VCaP (cell line): ENCODE measurements at regions not wholly inside any gene's neighbourhood (a gene's known extent, or its start where the extent isn't known, plus 50 kb on each side); places are given as distances from the start of the nearest gene placed in this dataset.

Experiments used
- H3K27ac ChIP-seq: fragments of 450-650 bp; 2 replicates; pipeline ENCODE4 v1.5.1; 2017
- CTCF ChIP-seq: fragments of 450-650 bp; conservative IDR thresholded peaks from 2 replicates; pipeline ENCODE4 v1.5.1; 2017; ENCODE audit warnings: mild to moderate bottlenecking, moderate library complexity

DNA sequence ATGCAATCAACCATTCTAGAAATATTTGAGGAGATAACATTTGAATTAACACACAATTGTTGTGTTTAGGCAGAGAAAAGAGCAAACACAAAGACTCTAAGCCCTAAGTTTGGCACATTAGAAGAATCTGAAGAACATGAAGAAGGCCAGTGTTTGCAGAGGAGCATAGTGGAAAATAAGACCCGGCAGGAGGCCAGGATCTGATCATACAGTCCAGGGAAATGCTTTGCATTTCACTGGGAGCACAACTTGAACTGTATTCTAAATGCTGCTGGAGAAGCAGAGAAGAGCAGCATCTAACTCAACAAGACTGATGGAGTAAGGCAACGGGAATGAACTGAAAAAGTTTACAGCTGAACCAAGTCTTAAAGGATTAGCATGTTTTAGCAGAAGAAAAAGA is 463.4 kb downstream of the ZNF608 start:
- H3K27ac ChIP-seq: no peak overlapping the region
- no peak for TF ChIP-seq CTCF

DNA sequence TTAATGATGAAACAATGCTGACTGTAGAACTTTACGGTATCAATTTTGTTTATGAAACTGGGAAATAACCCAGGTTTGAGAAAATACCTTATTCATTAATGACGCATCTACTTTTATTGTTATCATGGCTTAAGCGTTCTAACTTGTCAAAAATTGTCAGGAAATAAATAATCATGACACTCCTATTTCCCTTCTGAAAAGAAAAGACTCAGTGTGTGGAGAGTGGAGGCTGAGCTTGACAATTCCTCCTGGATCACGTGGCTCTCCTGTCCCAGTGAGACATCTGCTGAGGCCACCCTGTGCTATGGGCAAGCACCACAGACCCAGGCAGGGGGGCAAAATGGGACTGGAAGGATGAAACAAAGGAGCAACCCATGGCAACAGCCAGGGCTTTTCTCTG is 466.4 kb downstream of the ZNF608 start:
- no peak overlapping the region for H3K27ac ChIP-seq
- no peak for TF ChIP-seq CTCF

GRCh38 chr5:124279146-124279876 is 467.1 kb downstream of the ZNF608 start:
- TF ChIP-seq CTCF: no peak

GRCh38 chr5:124278636-124279035 is 467.8 kb downstream of the ZNF608 start:
- no peak overlapping the region for H3K27ac ChIP-seq
- TF ChIP-seq CTCF: no peak

More at GRCh38 chr5:124279146-124279876, 467.1 kb downstream of the ZNF608 start:
- no peak overlapping the region for H3K27ac ChIP-seq

DNA sequence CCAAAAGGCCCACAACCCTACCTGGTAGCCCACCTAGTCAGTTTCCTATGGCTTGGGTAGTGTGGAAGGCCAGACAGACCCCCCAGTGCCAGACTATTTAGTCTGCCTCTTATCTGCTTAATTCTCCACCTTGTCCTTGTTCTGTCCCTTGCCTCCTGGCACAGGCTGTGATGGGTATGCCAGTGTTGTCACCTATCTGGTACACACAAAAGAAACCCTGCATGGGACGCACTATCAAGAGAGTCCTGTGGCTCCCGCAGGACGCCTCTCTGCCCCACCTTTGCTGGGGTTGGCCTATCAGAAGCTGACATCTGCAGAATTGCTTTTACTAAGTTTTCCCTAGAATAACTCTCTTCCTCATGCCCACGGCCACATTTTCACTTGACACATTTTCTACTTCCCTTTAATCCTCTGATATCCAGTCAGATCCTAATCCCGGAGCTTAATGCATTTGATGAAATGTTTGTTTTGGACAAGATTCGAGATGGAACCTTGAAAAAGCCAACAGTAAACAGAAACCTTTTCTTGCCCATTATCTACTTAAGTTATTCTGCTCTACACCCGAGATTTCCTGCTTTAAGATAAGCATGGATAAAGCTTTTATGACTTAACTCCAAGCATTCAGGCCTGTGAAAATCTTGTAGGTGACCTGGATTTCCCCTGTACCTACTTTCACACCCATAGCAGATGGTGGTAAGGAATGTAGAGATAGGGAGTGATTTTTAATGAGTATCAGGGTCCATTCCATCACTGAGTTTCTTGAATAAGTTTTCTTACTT is 468.5 kb downstream of the ZNF608 start:
- TF ChIP-seq CTCF: no peak
- H3K27ac ChIP-seq: no peak overlapping the region; the same call in 1 of the 2 replicates

GRCh38 chr5:124276166-124276565 is 470.3 kb downstream of the ZNF608 start:
- H3K27ac ChIP-seq: no peak overlapping the region

More at GRCh38 chr5:124276166-124276565, 470.3 kb downstream of the ZNF608 start:
- no peak for TF ChIP-seq CTCF
